ENCODE measurements at regions not wholly inside any gene's neighbourhood (a gene's known extent, or its start where the extent isn't known, plus 50 kb on each side); places are given as distances from the start of the nearest gene placed in this dataset.
"Not testable (repeated sequence)": the region's sequence is repeated elsewhere in the genome, so short reads cannot be mapped to it uniquely, and the experiment has no call there.

- TF ChIP-seq, protein P1, sequence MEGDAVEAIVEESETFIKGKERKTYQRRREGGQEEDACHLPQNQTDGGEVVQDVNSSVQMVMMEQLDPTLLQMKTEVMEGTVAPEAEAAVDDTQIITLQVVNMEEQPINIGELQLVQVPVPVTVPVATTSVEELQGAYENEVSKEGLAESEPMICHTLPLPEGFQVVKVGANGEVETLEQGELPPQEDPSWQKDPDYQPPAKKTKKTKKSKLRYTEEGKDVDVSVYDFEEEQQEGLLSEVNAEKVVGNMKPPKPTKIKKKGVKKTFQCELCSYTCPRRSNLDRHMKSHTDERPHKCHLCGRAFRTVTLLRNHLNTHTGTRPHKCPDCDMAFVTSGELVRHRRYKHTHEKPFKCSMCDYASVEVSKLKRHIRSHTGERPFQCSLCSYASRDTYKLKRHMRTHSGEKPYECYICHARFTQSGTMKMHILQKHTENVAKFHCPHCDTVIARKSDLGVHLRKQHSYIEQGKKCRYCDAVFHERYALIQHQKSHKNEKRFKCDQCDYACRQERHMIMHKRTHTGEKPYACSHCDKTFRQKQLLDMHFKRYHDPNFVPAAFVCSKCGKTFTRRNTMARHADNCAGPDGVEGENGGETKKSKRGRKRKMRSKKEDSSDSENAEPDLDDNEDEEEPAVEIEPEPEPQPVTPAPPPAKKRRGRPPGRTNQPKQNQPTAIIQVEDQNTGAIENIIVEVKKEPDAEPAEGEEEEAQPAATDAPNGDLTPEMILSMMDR (IDR thresholded peaks at IDR 0.05; ENCODE audit: low read depth, low read length), result no peak
- H3K27me3 ChIP-seq (ENCODE audit: insufficient read depth, low read depth, severe bottlenecking), result no peaks in the 10 kb centered on the region
- H3K9me3 ChIP-seq (ENCODE audit: severe bottlenecking), result peaks cover 8% of the 10 kb centered on the region
- H3K4me3 ChIP-seq (ENCODE audit: low read depth, low read length), result no peak overlapping the region
- H3K27ac ChIP-seq, result no peak overlapping the region
- no peaks in the 10 kb centered on the region for H3K36me3 ChIP-seq
- DNase-seq, result no peak
Measured at GRCh38 chr4:128682942-128683666, 126.4 kb upstream of the JADE1 start.

- Histone ChIP-seq H3K27ac (no peak overlapping the region), H3K27me3 (ENCODE audit: insufficient read depth, low read depth, severe bottlenecking) (no peaks in the 10 kb centered on the region), H3K4me3 (ENCODE audit: low read depth, low read length) (no peak overlapping the region), H3K36me3 (no peaks in the 10 kb centered on the region), H3K9me3 (ENCODE audit: severe bottlenecking) (peaks cover 5% of the 10 kb centered on the region)
- DNase-seq, result no peak
- TF ChIP-seq, protein P1 (IDR thresholded peaks at IDR 0.05; ENCODE audit: low read depth, low read length), result no peak
Measured at GRCh38 chr4:128676095-128676494, 133.4 kb upstream of the JADE1 start.

GRCh38 chr4:128675083-128675482, 134.4 kb upstream of the JADE1 start:
- no peak for DNase-seq
- Histone ChIP-seq H3K9me3 (ENCODE audit: severe bottlenecking) (peaks cover 5% of the 10 kb centered on the region), H3K27me3 (ENCODE audit: insufficient read depth, low read depth, severe bottlenecking) (no peaks in the 10 kb centered on the region), H3K27ac (no peak overlapping the region), H3K4me3 (ENCODE audit: low read depth, low read length) (no peak overlapping the region), H3K36me3 (no peaks in the 10 kb centered on the region)
- TF ChIP-seq, protein P1 (IDR thresholded peaks at IDR 0.05; ENCODE audit: low read depth, low read length), result no peak

- not testable (repeated sequence) for H3K27me3 ChIP-seq (ENCODE audit: insufficient read depth, low read depth, severe bottlenecking); H3K4me3 ChIP-seq (ENCODE audit: low read depth, low read length); H3K36me3 ChIP-seq; DNase-seq; H3K27ac ChIP-seq; H3K9me3 ChIP-seq (ENCODE audit: severe bottlenecking)
Measured at GRCh38 chr4:128673159-128673558, 136.3 kb upstream of the JADE1 start.

DNA sequence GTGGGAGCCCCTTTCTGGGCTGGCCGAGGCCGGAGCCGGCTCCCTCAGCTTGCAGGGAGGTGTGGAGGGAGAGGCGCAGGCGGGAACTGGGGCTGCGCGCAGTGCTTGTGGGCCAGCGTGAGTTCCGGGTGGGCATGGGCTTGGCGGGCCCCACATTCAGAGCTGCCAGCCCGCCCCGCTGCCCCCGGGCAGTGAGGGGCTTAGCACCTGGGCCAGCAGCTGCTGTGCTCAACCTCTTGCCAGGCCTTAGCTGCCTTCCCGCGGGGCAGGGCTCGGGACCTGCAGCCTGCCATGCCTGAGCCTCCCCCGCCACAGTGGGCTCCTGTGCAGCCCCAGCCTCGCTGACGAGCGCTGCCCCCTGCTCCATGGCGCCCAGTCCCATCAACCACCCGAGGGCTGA, 136.9 kb upstream of the JADE1 start:
- H3K27me3 ChIP-seq (ENCODE audit: insufficient read depth, low read depth, severe bottlenecking); H3K27ac ChIP-seq; DNase-seq; H3K36me3 ChIP-seq; H3K4me3 ChIP-seq (ENCODE audit: low read depth, low read length); H3K9me3 ChIP-seq (ENCODE audit: severe bottlenecking): not testable (repeated sequence)

DNA sequence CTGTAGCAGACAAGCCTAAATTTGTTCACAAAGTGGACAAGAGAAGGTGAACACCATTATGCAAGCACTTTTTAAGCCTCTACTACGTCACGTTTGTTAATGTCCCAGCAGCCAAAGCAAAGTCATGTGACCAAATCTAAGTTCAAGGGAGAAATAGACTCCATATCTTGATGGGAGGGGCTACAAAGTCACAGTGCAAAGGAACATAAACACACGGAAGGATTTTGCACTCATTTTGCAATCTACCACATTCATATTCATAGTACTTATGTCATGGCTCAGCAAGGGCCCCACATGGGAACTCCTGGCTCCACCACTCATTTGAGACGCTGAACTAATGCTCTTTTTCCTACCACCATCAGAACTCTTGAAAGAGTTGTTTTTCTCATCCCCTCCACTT, 139.0 kb upstream of the JADE1 start:
- DNase-seq, result no peak
- TF ChIP-seq, protein P1 (IDR thresholded peaks at IDR 0.05; ENCODE audit: low read depth, low read length), result no peak
- no peaks in the 10 kb centered on the region for H3K27me3 ChIP-seq (ENCODE audit: insufficient read depth, low read depth, severe bottlenecking)
- H3K36me3 ChIP-seq, result no peaks in the 10 kb centered on the region
- H3K4me3 ChIP-seq (ENCODE audit: low read depth, low read length), result no peak overlapping the region
- H3K27ac ChIP-seq, result no peak overlapping the region
- peaks cover 6% of the 10 kb centered on the region for H3K9me3 ChIP-seq (ENCODE audit: severe bottlenecking)

DNA sequence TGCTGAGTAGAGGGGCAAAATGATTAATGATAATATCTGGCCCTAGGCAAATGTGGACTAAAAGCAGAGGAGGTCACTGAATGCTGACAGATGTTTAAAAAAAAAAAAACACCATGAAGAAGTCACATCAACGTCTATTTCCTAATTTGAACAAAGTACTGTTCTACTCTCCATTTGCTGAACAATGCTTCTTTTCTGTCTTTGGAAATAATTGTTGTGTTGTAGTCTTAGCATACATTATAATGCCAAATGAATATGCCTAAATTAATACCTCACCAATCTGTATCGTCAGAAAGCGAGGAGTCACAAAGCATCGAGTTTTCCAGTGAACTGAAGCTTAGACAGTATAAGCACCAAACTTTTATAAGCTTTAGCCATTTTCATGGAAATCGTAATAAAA, 140.9 kb upstream of the JADE1 start:
- Histone ChIP-seq H3K9me3 (ENCODE audit: severe bottlenecking) (peaks cover 6% of the 10 kb centered on the region), H3K27ac (no peak overlapping the region), H3K36me3 (no peaks in the 10 kb centered on the region), H3K4me3 (ENCODE audit: low read depth, low read length) (no peak overlapping the region), H3K27me3 (ENCODE audit: insufficient read depth, low read depth, severe bottlenecking) (no peaks in the 10 kb centered on the region)
- TF ChIP-seq, protein P1 (IDR thresholded peaks at IDR 0.05; ENCODE audit: low read depth, low read length), result no peak
- no peak for DNase-seq
